Endothelial cell of umbilical vein (primary cell): ENCODE measurements at regions not wholly inside any gene's neighbourhood (a gene's known extent, or its start where the extent isn't known, plus 50 kb on each side); places are given as distances from the start of the nearest gene placed in this dataset.
"Not testable (repeated sequence)": the region's sequence is repeated elsewhere in the genome, so short reads cannot be mapped to it uniquely, and the experiment has no call there.

Experiments used
- BruUV-seq: library from RNA; stranded (reverse); fragments of 400-500 nt; replicated peaks from 2 replicates; lab custom pipeline; 2021; lab: Mats Ljungman, UMichigan
- CTCF ChIA-PET: fragments of 300-600, 350-600 bp; sonication (Branson Sonifier 250); formaldehyde crosslinking; loops from one replicate; lab custom pipeline; 2021; ENCODE audit warnings: antibody characterized with exemption, inconsistent platforms; lab: Charles Lee
- POLR2A ChIA-PET: fragments of 300-600, 350-600 bp; sonication (Branson Sonifier 250); formaldehyde crosslinking; loops from one replicate; lab custom pipeline; 2021; ENCODE audit warnings: antibody characterized with exemption, inconsistent platforms; lab: Charles Lee
- DNase-seq: peaks from one replicate; pipeline ENCODE4 v3.0.0-alpha.2; 2011; ENCODE audit warnings: low read depth, low spot score
- FAIRE-seq: peaks from 2 replicates; lab custom pipeline; 2011; peaks lifted over from hg19 to GRCh38; lab: Jason Lieb, UNC
- H2AFZ ChIP-seq: 2 replicates; pipeline ENCODE4 v1.6.0; 2012; ENCODE audit warnings: low read depth, low read length, control low read depth, inconsistent platforms
- H3K27ac ChIP-seq: 2 replicates; pipeline ENCODE4 v1.5.1; 2011; ENCODE audit warnings: low read depth, mild to moderate bottlenecking, control low read depth, low read length, moderate library complexity; ENCODE audit not compliant: insufficient read depth
- H3K27me3 ChIP-seq, 2 experiments: 2 replicates each; pipeline versions ENCODE4 v1.6.0 to v1.6.1; 2011; ENCODE audit warnings: low read length in 2 of 2, mixed read lengths in 1 of 2; ENCODE audit not compliant: control insufficient read depth in 2 of 2, insufficient read depth in 2 of 2
- H3K36me3 ChIP-seq, 2 experiments: 2 replicates in 1 of 2; 3 replicates in 1 of 2; pipeline ENCODE4 v1.5.1; 2011; ENCODE audit warnings: low read length in 2 of 2, mild to moderate bottlenecking in 1 of 2, moderate library complexity in 1 of 2; ENCODE audit not compliant: control insufficient read depth in 2 of 2, insufficient read depth in 2 of 2; ENCODE audit errors: extremely low read depth in 1 of 2
- H3K4me1 ChIP-seq: 3 replicates; pipeline ENCODE4 v1.5.1; 2011; ENCODE audit warnings: mild to moderate bottlenecking, low read length; ENCODE audit not compliant: control insufficient read depth, insufficient read depth; ENCODE audit errors: extremely low read depth
- H3K4me2 ChIP-seq: 2 replicates; pipeline ENCODE4 v1.6.1; 2011; ENCODE audit warnings: low read length, control low read depth, mixed read lengths; ENCODE audit not compliant: insufficient read depth
- H3K4me3 ChIP-seq, 3 experiments: fragments of 200-600 bp in 1 of 3; sonication (generic), shearing (Covaris generic) in 1 of 3; replicated peaks in 1 of 3; 2 replicates each; pipeline ENCODE4 v1.5.1; 2011 to 2016; ENCODE audit warnings: control low read depth in 3 of 3, low read length in 3 of 3, mild to moderate bottlenecking in 2 of 3, inconsistent platforms in 1 of 3, low read depth in 1 of 3, moderate library complexity in 1 of 3; ENCODE audit not compliant: insufficient read depth in 1 of 3
- H3K79me2 ChIP-seq: 2 replicates; pipeline ENCODE4 v1.6.0; 2012; ENCODE audit warnings: low read length, inconsistent platforms; ENCODE audit not compliant: control insufficient read depth, insufficient read depth
- H3K9ac ChIP-seq: replicated peaks from 2 replicates; pipeline ENCODE3; 2011; ENCODE audit warnings: low read length, control low read depth; ENCODE audit not compliant: insufficient read depth; ENCODE audit errors: extremely low read depth
- H3K9me1 ChIP-seq: replicated peaks from 3 replicates; pipeline ENCODE4 v1.6.0; 2011; ENCODE audit warnings: mild to moderate bottlenecking, low read length; ENCODE audit not compliant: control insufficient read depth, insufficient read depth; ENCODE audit errors: extremely low read depth
- H3K9me3 ChIP-seq: replicated peaks from 2 replicates; pipeline ENCODE4 v1.5.1; 2012; ENCODE audit warnings: low read length, inconsistent platforms; ENCODE audit not compliant: control insufficient read depth, insufficient read depth
- H4K20me1 ChIP-seq: replicated peaks from 2 replicates; pipeline ENCODE3; 2011; ENCODE audit warnings: mild to moderate bottlenecking, low read length; ENCODE audit not compliant: control insufficient read depth, insufficient read depth; ENCODE audit errors: extremely low read depth
- CTCF ChIP-seq, 2 donors: IDR thresholded peaks; 1 replicate in 1 of 2; 2 replicates in 1 of 2; pipeline ENCODE4 v1.5.1; 2011; ENCODE audit warnings: low read length in 2 of 2, mild to moderate bottlenecking in 2 of 2, moderate library complexity in 2 of 2, control low read depth in 1 of 2, inconsistent platforms in 1 of 2, low read depth in 1 of 2; ENCODE audit not compliant: insufficient read depth in 1 of 2; ENCODE audit errors: extremely low read depth in 1 of 2
- JUN ChIP-seq: IDR thresholded peaks from 2 replicates; pipeline ENCODE4 v1.6.1; 2011; ENCODE audit warnings: borderline replicate concordance, low read depth; ENCODE audit not compliant: insufficient read length, insufficient read depth
- dilution Hi-C: fragments of 300-500 bp; cut with MboI; formaldehyde crosslinking; loops from one replicate; pipeline ENCODE4 v1.15.0; 2019; ENCODE audit warnings: low sequenced_read_pairs; ENCODE audit not compliant: extremely low pct_ligation_motif_present
- intact Hi-C: fragments of 100-400 bp; cut with micrococcal nuclease; formaldehyde crosslinking; loops from one replicate; pipeline ENCODE4 v1.10.0; 2022

DNA sequence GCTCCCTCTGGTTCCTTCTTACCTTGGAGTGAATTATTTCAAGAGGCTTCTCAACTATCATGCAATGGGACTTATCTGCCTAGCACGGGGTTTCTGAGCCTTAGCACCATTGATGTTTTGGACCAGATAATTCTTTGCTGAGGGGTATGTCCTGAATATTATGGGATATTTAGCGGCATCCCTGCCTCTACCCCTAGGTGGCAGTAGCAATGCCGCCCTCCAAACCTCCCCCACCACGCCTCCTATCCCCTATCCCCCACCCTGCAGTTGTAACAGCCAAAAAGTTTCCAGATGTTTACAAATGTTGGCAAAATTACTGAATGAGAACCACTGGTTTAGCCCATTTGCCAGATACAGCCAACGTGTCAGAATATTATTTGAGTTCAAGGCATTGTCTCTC lies 125.5 kb downstream of the POSTN start:
- DNase-seq (no peak), FAIRE-seq (no peak)
- Histone ChIP-seq H3K9me1 (no peaks in the 10 kb centered on the region), H2AFZ (no peak overlapping the region), H3K4me1 (no peaks in the 10 kb centered on the region), H3K27ac (no peak overlapping the region), H3K27me3 (peaks cover 0 to 2% of the 10 kb centered on the region in 2 experiments), H3K4me2 (no peak overlapping the region), H3K79me2 (no peaks in the 10 kb centered on the region), H3K9me3 (no peaks in the 10 kb centered on the region), H3K36me3 (no peaks in the 10 kb centered on the region), H4K20me1 (no peaks in the 10 kb centered on the region), H3K4me3 (no peak overlapping the region), H3K9ac (no peak overlapping the region)
- intact Hi-C loops (no loop called here), dilution Hi-C loops (no loop called here)
- BruUV-seq, result no TSS peak
- ChIA-PET CTCF (interaction anchor here (1.0 to 1.6 kb wide), 3 partner anchors 8 to 24 kb away, joined by 3 to 5 read pairs (median 3); no protein-coding TSS in a partner anchor), POLR2A (no interaction called here)
- TF ChIP-seq JUN (no peak), CTCF (IDR thresholded peaks at IDR 0.05; ENCODE audit: extremely low read depth in 1 of 2, insufficient read depth in 1 of 2, low read depth in 1 of 2, low read length in 2 of 2) (peak in 1 of 2 donors; percentile 6)

GRCh38 chr13:37472266-37472665 lies 126.3 kb downstream of the POSTN start:
- BruUV-seq, H3K27ac ChIP-seq, DNase-seq, intact Hi-C loops, H3K36me3 ChIP-seq, H3K4me2 ChIP-seq, H3K4me1 ChIP-seq, H3K9me1 ChIP-seq, POLR2A ChIA-PET, dilution Hi-C loops, FAIRE-seq, H3K4me3 ChIP-seq, H3K9ac ChIP-seq, H3K79me2 ChIP-seq, H2AFZ ChIP-seq, H4K20me1 ChIP-seq, H3K27me3 ChIP-seq, H3K9me3 ChIP-seq: not testable (repeated sequence)
- CTCF ChIA-PET, result interaction anchor here (1.0 to 1.3 kb wide), 2 partner anchors 10 to 25 kb away, joined by 3 read pairs; no protein-coding TSS in a partner anchor
